Esophagus muscularis mucosa (tissue), 4 donors: ENCODE measurements at regions not wholly inside any gene's neighbourhood (a gene's known extent, or its start where the extent isn't known, plus 50 kb on each side); places are given as distances from the start of the nearest gene placed in this dataset.
"Not testable (repeated sequence)": the region's sequence is repeated elsewhere in the genome, so short reads cannot be mapped to it uniquely, and the experiment has no call there.

Experiments used
- DNase-seq: peaks from one replicate; pipeline ENCODE4 v3.0.0-alpha.2; 2017; ENCODE audit errors: extremely low spot score
- H3K27ac ChIP-seq, 4 donors: fragments of 200-600 bp; sonication (generic); replicated peaks in 1 of 4; 1 replicate in 3 of 4; 2 replicates in 1 of 4; pipeline ENCODE4 v1.5.1; 2016 to 2019; ENCODE audit warnings: mild to moderate bottlenecking in 1 of 4
- H3K27me3 ChIP-seq, 4 donors: fragments of 200-600 bp; sonication (generic); one replicate each; pipeline versions ENCODE4 v1.5.1 to v1.6.0; 2016 to 2019
- H3K36me3 ChIP-seq, 4 donors: fragments of 200-600 bp; sonication (generic); one replicate each; pipeline ENCODE4 v1.5.1; 2016 to 2019
- H3K4me1 ChIP-seq, 4 donors: fragments of 200-600 bp; sonication (generic); one replicate each; pipeline ENCODE4 v1.5.1; 2016 to 2019
- H3K4me3 ChIP-seq, 4 donors: fragments of 200-600 bp; sonication (generic); 1 replicate in 2 of 4; 2 replicates in 2 of 4; pipeline ENCODE4 v1.5.1; 2016 to 2019; ENCODE audit warnings: mild to moderate bottlenecking in 4 of 4, moderate library complexity in 1 of 4
- H3K9me3 ChIP-seq, 4 donors: fragments of 200-600 bp; sonication (generic); 1 replicate in 3 of 4; 2 replicates in 1 of 4; pipeline ENCODE4 v1.5.1; 2016 to 2019
- CTCF ChIP-seq, 3 experiments: fragments of 200-600 bp in 2 of 3; fragments of 450-650 bp in 1 of 3; sonication (generic) in 2 of 3; IDR thresholded peaks; one replicate each; pipeline ENCODE4 v1.5.1; 2017 to 2019; ENCODE audit warnings: antibody characterized with exemption in 3 of 3, mild to moderate bottlenecking in 2 of 3, moderate library complexity in 1 of 3
- EP300 ChIP-seq: sonication (generic); formaldehyde crosslinking; IDR thresholded peaks from one replicate; pipeline ENCODE4 v1.6.1; 2017; ENCODE audit warnings: antibody characterized with exemption
- POLR2A ChIP-seq: fragments of 450-650 bp; IDR thresholded peaks from one replicate; pipeline ENCODE4 v1.6.1; 2017; ENCODE audit warnings: antibody characterized with exemption, moderate library complexity, mild to moderate bottlenecking, low read depth
- POLR2AphosphoS5 ChIP-seq, 2 donors: sonication (generic); formaldehyde crosslinking; IDR thresholded peaks; one replicate each; pipeline ENCODE4 v1.6.1; 2017; ENCODE audit warnings: antibody characterized with exemption in 2 of 2
- WGBS: methylation state at CpG from one replicate; pipeline ENCODE4 v1.1.5; 2018; 5-methylcytosine and 5-hydroxymethylcytosine counted together
- intact Hi-C: fragments of 100-400 bp; cut with DNase I; formaldehyde crosslinking; loops from one replicate; pipeline ENCODE4 v1.15.1; 2023

GRCh38 chr12:131229426-131230339 is 276.0 kb downstream of the ADGRD1 start:
- Histone ChIP-seq H3K27ac (peak overlapping the region in 3 of 4 donors; percentile 1 to 36 (median 14)), H3K36me3 (no peaks in the 10 kb centered on the region), H3K27me3 (peaks cover 0 to 15% (median 0%) of the 10 kb centered on the region in 4 donors), H3K4me1 (peaks cover 0 to 25% (median 21%) of the 10 kb centered on the region in 4 donors), H3K9me3 (peaks cover 0 to 8% (median 5%) of the 10 kb centered on the region in 4 donors), H3K4me3 (no peak overlapping the region)
- 60% methylated on average over 13 of the region's 17 CpGs for WGBS
- TF ChIP-seq POLR2AphosphoS5 (IDR thresholded peaks at IDR 0.05) (peak; percentile 48 to 52), EP300 (no peak)
- intact Hi-C loops: no loop called here
- DNase-seq: no peak

GRCh38 chr12:131230340-131231031 is 276.8 kb downstream of the ADGRD1 start:
- Histone ChIP-seq H3K27me3 (peaks cover 0 to 15% (median 0%) of the 10 kb centered on the region in 4 donors), H3K36me3 (no peaks in the 10 kb centered on the region), H3K4me3 (no peak overlapping the region), H3K27ac (no peak overlapping the region), H3K9me3 (peaks cover 0 to 8% (median 5%) of the 10 kb centered on the region in 4 donors), H3K4me1 (peaks cover 0 to 26% (median 22%) of the 10 kb centered on the region in 4 donors)
- no peak for DNase-seq
- intact Hi-C loops: no loop called here
- WGBS: 63% methylated on average over 17 of the region's 17 CpGs
- no peak for TF ChIP-seq POLR2A

GRCh38 chr12:131231032-131231980 is 277.6 kb downstream of the ADGRD1 start:
- peaks cover 0 to 26% (median 22%) of the 10 kb centered on the region in 4 donors for H3K4me1 ChIP-seq
- no peak overlapping the region for H3K27ac ChIP-seq
- no peak overlapping the region for H3K4me3 ChIP-seq
- peaks cover 0 to 8% (median 5%) of the 10 kb centered on the region in 4 donors for H3K9me3 ChIP-seq
- peaks cover 0 to 15% (median 0%) of the 10 kb centered on the region in 4 donors for H3K27me3 ChIP-seq
- DNase-seq: no peak
- 73% methylated on average over 21 of the region's 23 CpGs for WGBS
- H3K36me3 ChIP-seq: no peaks in the 10 kb centered on the region
- TF ChIP-seq POLR2AphosphoS5 (IDR thresholded peaks at IDR 0.05): no peak
- TF ChIP-seq EP300: no peak
- no peak for TF ChIP-seq POLR2A
- no peak for TF ChIP-seq CTCF (IDR thresholded peaks at IDR 0.05)
- intact Hi-C loops: no loop called here

GRCh38 chr12:131232036-131232435 is 278.3 kb downstream of the ADGRD1 start:
- H3K9me3 ChIP-seq: peaks cover 0 to 8% (median 5%) of the 10 kb centered on the region in 4 donors
- TF ChIP-seq CTCF (IDR thresholded peaks at IDR 0.05) (no peak), POLR2AphosphoS5 (IDR thresholded peaks at IDR 0.05) (no peak), POLR2A (no peak), EP300 (no peak)
- no peak overlapping the region for H3K27ac ChIP-seq
- H3K36me3 ChIP-seq: no peaks in the 10 kb centered on the region
- no peak overlapping the region for H3K4me3 ChIP-seq
- no peak for DNase-seq
- intact Hi-C loops: no loop called here
- H3K4me1 ChIP-seq: peaks cover 0 to 26% (median 22%) of the 10 kb centered on the region in 4 donors
- WGBS: 63% methylated on average over 5 of the region's 5 CpGs
- H3K27me3 ChIP-seq: peaks cover 0 to 15% (median 0%) of the 10 kb centered on the region in 4 donors

GRCh38 chr12:131232872-131233271 is 279.2 kb downstream of the ADGRD1 start:
- peaks cover 0 to 15% (median 0%) of the 10 kb centered on the region in 4 donors for H3K27me3 ChIP-seq
- H3K27ac ChIP-seq, H3K9me3 ChIP-seq, H3K4me3 ChIP-seq, DNase-seq, H3K36me3 ChIP-seq, intact Hi-C loops: not testable (repeated sequence)
- 98% methylated on average over 6 of the region's 14 CpGs for WGBS
- peaks cover 0 to 26% (median 22%) of the 10 kb centered on the region in 4 donors for H3K4me1 ChIP-seq

- H3K27ac ChIP-seq, H3K9me3 ChIP-seq, H3K27me3 ChIP-seq, intact Hi-C loops, DNase-seq, H3K4me3 ChIP-seq, H3K36me3 ChIP-seq: not testable (repeated sequence)
- peaks cover 0 to 25% (median 21%) of the 10 kb centered on the region in 4 donors for H3K4me1 ChIP-seq
- WGBS: 79% methylated on average over 15 of the region's 16 CpGs
Observed at GRCh38 chr12:131233850-131234789, 280.4 kb downstream of the ADGRD1 start.

GRCh38 chr12:131234841-131235271 is 281.1 kb downstream of the ADGRD1 start:
- H3K9me3 ChIP-seq, H3K4me3 ChIP-seq, intact Hi-C loops, DNase-seq, H3K27me3 ChIP-seq, H3K36me3 ChIP-seq, H3K27ac ChIP-seq: not testable (repeated sequence)
- H3K4me1 ChIP-seq: peaks cover 0 to 18% (median 13%) of the 10 kb centered on the region in 4 donors
- no CpG with 5 or more reads among the region's 8 CpGs for WGBS
